ENCODE measurements at regions not wholly inside any gene's neighbourhood (a gene's known extent, or its start where the extent isn't known, plus 50 kb on each side); places are given as distances from the start of the nearest gene placed in this dataset.

DNA sequence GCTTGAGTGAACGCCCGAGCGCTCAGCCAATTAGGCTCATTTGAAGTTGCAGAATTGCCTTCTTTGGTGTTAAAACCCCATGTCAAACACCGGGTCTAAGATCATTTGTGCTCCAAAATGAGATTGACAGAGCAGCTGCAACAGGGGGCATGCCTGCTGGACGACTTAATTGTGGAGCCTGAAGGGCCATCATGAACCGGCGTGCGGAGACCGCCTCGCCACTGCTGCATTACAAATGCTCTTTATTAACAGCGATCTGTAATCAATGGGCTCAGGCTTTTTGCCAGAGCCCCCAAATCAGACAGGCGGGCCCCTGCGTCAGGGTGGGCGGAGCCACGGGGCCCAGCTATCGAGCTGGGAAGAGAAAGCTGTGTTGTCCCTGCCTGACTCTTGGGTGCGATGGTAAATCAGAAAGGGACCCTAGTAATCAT is 183.2 kb downstream of the SIM1 start:
- H3K27ac ChIP-seq: no peak overlapping the region
- ATAC-seq (no peak), DNase-seq (peak in 1 of 4 donors; percentile 66)
- intact Hi-C loops (cut with DNase I): no loop called here
- H3K4me1 ChIP-seq: no peaks in the 10 kb centered on the region
- H3K4me3 ChIP-seq: no peak overlapping the region
- TF ChIP-seq CTCF (IDR thresholded peaks at IDR 0.05): no peak
- no peaks in the 10 kb centered on the region for H3K9me3 ChIP-seq
- peaks cover 0 to 6% of the 10 kb centered on the region in 2 donors for H3K27me3 ChIP-seq
- no peaks in the 10 kb centered on the region for H3K36me3 ChIP-seq

GRCh38 chr6:100276311-100277057 is 188.2 kb downstream of the SIM1 start:
- ATAC-seq (no peak), DNase-seq (no peak)
- Histone ChIP-seq H3K9me3 (no peaks in the 10 kb centered on the region), H3K27ac (no peak overlapping the region), H3K36me3 (no peaks in the 10 kb centered on the region), H3K4me3 (no peak overlapping the region), H3K4me1 (no peaks in the 10 kb centered on the region), H3K27me3 (peaks cover 0 to 2% of the 10 kb centered on the region in 2 donors)
- intact Hi-C loops (cut with DNase I): no loop called here
- no peak for TF ChIP-seq CTCF (IDR thresholded peaks at IDR 0.05)

DNA sequence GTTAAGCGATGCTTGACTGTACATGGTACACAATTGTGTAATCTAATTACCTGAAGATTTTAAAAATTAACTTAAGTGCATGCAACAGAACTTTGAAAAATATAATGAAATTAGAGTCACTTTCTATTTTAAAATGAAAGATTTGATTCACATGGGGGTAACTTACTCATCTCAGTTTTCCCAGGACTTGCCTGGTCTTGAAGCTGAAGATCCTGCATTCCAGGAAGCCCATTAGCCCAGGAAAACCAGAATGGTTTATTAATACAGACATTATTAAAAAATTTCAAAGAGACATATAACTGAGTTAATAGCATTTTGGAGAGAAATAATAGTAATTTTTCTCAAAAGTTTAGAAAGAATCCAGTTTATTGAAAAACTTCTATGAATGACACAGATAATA is 190.6 kb downstream of the SIM1 start:
- H3K27ac ChIP-seq: no peak overlapping the region
- no peaks in the 10 kb centered on the region for H3K4me1 ChIP-seq
- DNase-seq: no peak
- H3K4me3 ChIP-seq: no peak overlapping the region
- H3K27me3 ChIP-seq: no peaks in the 10 kb centered on the region
- no peaks in the 10 kb centered on the region for H3K36me3 ChIP-seq
- no peaks in the 10 kb centered on the region for H3K9me3 ChIP-seq
- intact Hi-C loops (cut with DNase I): no loop called here
- no peak for TF ChIP-seq CTCF (IDR thresholded peaks at IDR 0.05)
- ATAC-seq: no peak

DNA sequence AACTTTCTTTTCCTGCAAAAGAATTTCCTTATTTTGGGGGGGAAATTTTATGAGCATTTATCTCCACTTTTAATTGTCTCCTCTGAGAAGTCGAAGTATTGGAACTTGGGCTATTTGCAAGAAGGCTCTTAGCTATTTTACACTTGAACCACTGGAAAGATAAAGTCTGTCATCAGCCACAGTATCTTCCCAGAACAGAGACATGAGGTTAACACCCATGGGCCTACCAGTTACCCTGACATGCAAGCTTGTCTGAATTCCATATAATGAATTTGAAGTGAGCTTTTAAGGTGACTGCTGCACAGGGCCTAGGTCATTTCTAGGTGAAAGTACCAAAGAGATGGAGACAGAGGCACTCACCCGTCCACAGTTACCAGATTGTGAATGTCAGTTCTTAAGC is 193.1 kb downstream of the SIM1 start:
- TF ChIP-seq CTCF (IDR thresholded peaks at IDR 0.05): no peak
- Histone ChIP-seq H3K4me1 (no peaks in the 10 kb centered on the region), H3K4me3 (no peak overlapping the region), H3K36me3 (no peaks in the 10 kb centered on the region), H3K27ac (no peak overlapping the region), H3K9me3 (no peaks in the 10 kb centered on the region), H3K27me3 (no peaks in the 10 kb centered on the region)
- DNase-seq (no peak), ATAC-seq (no peak)
- intact Hi-C loops (cut with DNase I): no loop called here

- DNase-seq (no peak), ATAC-seq (no peak)
- Histone ChIP-seq H3K27ac (no peak overlapping the region), H3K9me3 (no peaks in the 10 kb centered on the region), H3K4me3 (no peak overlapping the region), H3K36me3 (no peaks in the 10 kb centered on the region), H3K4me1 (no peaks in the 10 kb centered on the region), H3K27me3 (no peaks in the 10 kb centered on the region)
- TF ChIP-seq CTCF (IDR thresholded peaks at IDR 0.05): no peak
- intact Hi-C loops (cut with DNase I): no loop called here
Measured at GRCh38 chr6:100271202-100271601, 193.5 kb downstream of the SIM1 start.

Data from left lung (tissue), 4 donors.